Nephron progenitor cell (in vitro differentiated cells): ENCODE measurements at regions not wholly inside any gene's neighbourhood (a gene's known extent, or its start where the extent isn't known, plus 50 kb on each side); places are given as distances from the start of the nearest gene placed in this dataset.

Experiments
- DNase-seq: peaks from one replicate; pipeline ENCODE4 v3.0.0; 2021
- H3K27ac Mint-ChIP-seq: 2 replicates; pipeline ENCODE4 v1.8.0; 2021; ENCODE audit warnings: mild to moderate bottlenecking, moderate library complexity, mixed read lengths
- H3K27me3 Mint-ChIP-seq: 2 replicates; pipeline ENCODE4 v1.8.0; 2021; ENCODE audit warnings: mild to moderate bottlenecking, low read depth, mixed read lengths; ENCODE audit not compliant: poor library complexity
- H3K36me3 Mint-ChIP-seq: 2 replicates; pipeline ENCODE4 v1.8.0; 2021; ENCODE audit warnings: low read depth, mixed read lengths
- H3K4me1 Mint-ChIP-seq: 2 replicates; pipeline ENCODE4 v1.8.0; 2021; ENCODE audit warnings: mixed read lengths
- H3K4me3 Mint-ChIP-seq: 2 replicates; pipeline ENCODE4 v1.8.0; 2021; ENCODE audit warnings: mild to moderate bottlenecking, moderate library complexity, mixed read lengths
- H3K9me3 Mint-ChIP-seq: 2 replicates; pipeline ENCODE4 v1.8.0; 2021; ENCODE audit warnings: mild to moderate bottlenecking, moderate library complexity, mixed read lengths
- CTCF ChIP-seq: fragments of 200-600 bp; sonication (generic); IDR thresholded peaks from 2 replicates; pipeline ENCODE4 v1.5.0; 2021; ENCODE audit warnings: antibody characterized with exemption

- no peak overlapping the region for H3K27ac Mint-ChIP-seq
Observed at GRCh38 chr12:94867066-94867855, 136.2 kb downstream of the NDUFA12 start.

GRCh38 chr12:94864987-94865386 lies 138.5 kb downstream of the NDUFA12 start:
- no peak for TF ChIP-seq CTCF
- no peak for DNase-seq
- Mint-ChIP-seq H3K27me3 (peaks cover 14% of the 10 kb centered on the region), H3K9me3 (peaks cover 10% of the 10 kb centered on the region), H3K4me3 (no peak overlapping the region), H3K27ac (no peak overlapping the region), H3K36me3 (peaks cover 13% of the 10 kb centered on the region), H3K4me1 (peaks cover 34% of the 10 kb centered on the region)

More at GRCh38 chr12:94867066-94867855, 136.2 kb downstream of the NDUFA12 start:
- H3K9me3 Mint-ChIP-seq = peaks cover 10% of the 10 kb centered on the region
- peaks cover 27% of the 10 kb centered on the region for H3K27me3 Mint-ChIP-seq
- H3K4me3 Mint-ChIP-seq = no peak overlapping the region
- DNase-seq = no peak
- TF ChIP-seq CTCF = no peak
- H3K36me3 Mint-ChIP-seq = peaks cover 13% of the 10 kb centered on the region
- peaks cover 45% of the 10 kb centered on the region for H3K4me1 Mint-ChIP-seq

- DNase-seq = no peak
- H3K36me3 Mint-ChIP-seq = peaks cover 8% of the 10 kb centered on the region
- TF ChIP-seq CTCF = no peak
Observed at GRCh38 chr12:94863321-94864035, 140.0 kb downstream of the NDUFA12 start.

GRCh38 chr12:94862421-94862820 lies 141.1 kb downstream of the NDUFA12 start:
- H3K4me3 Mint-ChIP-seq = no peak overlapping the region
- H3K27me3 Mint-ChIP-seq = peaks cover 18% of the 10 kb centered on the region
- H3K4me1 Mint-ChIP-seq = peaks cover 33% of the 10 kb centered on the region
- no peak for TF ChIP-seq CTCF
- H3K36me3 Mint-ChIP-seq = peaks cover 14% of the 10 kb centered on the region
- H3K27ac Mint-ChIP-seq = no peak overlapping the region
- peaks cover 10% of the 10 kb centered on the region for H3K9me3 Mint-ChIP-seq
- DNase-seq = no peak

More at GRCh38 chr12:94863321-94864035, 140.0 kb downstream of the NDUFA12 start:
- Mint-ChIP-seq H3K27ac (no peak overlapping the region), H3K27me3 (peaks cover 14% of the 10 kb centered on the region), H3K9me3 (peaks cover 10% of the 10 kb centered on the region), H3K4me3 (no peak overlapping the region), H3K4me1 (peaks cover 40% of the 10 kb centered on the region)

- no peak for TF ChIP-seq CTCF
- Mint-ChIP-seq H3K27me3 (peaks cover 9% of the 10 kb centered on the region), H3K36me3 (peaks cover 10% of the 10 kb centered on the region), H3K4me1 (peaks cover 17% of the 10 kb centered on the region), H3K27ac (no peak overlapping the region), H3K4me3 (no peak overlapping the region), H3K9me3 (peaks cover under 1% of the 10 kb centered on the region)
- DNase-seq = no peak
Observed at GRCh38 chr12:94856324-94856723, 147.2 kb downstream of the NDUFA12 start.
